ENCODE measurements at regions not wholly inside any gene's neighbourhood (a gene's known extent, or its start where the extent isn't known, plus 50 kb on each side); places are given as distances from the start of the nearest gene placed in this dataset.

DNA sequence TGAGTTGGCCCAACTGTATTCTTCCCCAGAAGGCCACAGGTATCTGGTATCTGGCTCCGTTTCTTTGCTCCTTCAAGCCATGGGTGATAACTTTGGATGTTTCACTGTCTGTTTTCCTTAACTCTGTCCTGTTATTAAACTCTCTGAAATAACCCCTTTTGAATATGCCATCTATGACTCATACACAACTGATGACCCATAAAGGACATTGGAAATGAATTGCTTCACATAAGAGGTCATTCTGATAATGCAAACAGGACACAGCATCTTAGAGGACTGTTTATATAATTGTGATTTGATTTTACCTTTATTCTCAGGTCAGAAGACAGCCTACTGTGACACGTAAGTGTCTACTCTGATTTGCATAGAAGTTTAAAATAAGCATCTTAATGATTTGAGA lies 227.7 kb downstream of the VEGFC start:
- Histone ChIP-seq H3K36me3 (no peaks in the 10 kb centered on the region), H3K27ac (no peak overlapping the region), H3K9me3 (no peaks in the 10 kb centered on the region), H3K4me1 (peaks cover 0 to 5% (median 0%) of the 10 kb centered on the region in 9 donors), H3K27me3 (no peaks in the 10 kb centered on the region), H3K4me3 (no peak overlapping the region)
- TF ChIP-seq, protein P1, sequence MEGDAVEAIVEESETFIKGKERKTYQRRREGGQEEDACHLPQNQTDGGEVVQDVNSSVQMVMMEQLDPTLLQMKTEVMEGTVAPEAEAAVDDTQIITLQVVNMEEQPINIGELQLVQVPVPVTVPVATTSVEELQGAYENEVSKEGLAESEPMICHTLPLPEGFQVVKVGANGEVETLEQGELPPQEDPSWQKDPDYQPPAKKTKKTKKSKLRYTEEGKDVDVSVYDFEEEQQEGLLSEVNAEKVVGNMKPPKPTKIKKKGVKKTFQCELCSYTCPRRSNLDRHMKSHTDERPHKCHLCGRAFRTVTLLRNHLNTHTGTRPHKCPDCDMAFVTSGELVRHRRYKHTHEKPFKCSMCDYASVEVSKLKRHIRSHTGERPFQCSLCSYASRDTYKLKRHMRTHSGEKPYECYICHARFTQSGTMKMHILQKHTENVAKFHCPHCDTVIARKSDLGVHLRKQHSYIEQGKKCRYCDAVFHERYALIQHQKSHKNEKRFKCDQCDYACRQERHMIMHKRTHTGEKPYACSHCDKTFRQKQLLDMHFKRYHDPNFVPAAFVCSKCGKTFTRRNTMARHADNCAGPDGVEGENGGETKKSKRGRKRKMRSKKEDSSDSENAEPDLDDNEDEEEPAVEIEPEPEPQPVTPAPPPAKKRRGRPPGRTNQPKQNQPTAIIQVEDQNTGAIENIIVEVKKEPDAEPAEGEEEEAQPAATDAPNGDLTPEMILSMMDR (IDR thresholded peaks at IDR 0.05), result no peak
- intact Hi-C loops (cut with DNase I), result loop anchor here in 7 of 10 donors (5.0 to 10.0 kb wide), 5 partner anchors 227 to 490 kb away; partner anchors contain the start of gene VEGFC (in 5 of the 7)
- ATAC-seq (no peak), DNase-seq (no peak)
- WGBS, 2 donors, result 95 to 96% methylated on average over 2 of the region's 2 CpGs

DNA sequence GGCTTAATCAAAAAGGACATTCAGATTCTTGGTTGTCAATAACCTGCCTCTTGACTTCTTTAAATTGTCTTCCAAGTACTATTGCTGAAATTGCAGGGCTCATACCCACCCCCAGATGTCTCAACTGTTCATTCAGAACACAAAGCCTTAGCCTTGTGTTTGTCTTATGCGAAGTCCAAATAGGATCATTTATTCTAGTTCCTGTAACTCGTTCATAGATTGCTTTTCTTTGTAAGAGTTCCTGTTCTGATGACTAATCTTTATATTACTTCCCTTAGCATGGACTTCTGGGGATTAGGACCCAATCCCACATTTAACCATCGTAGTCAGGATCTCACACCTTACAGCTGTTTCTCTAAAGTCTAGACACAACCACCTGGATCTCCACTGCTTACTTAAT lies 226.0 kb downstream of the VEGFC start:
- Histone ChIP-seq H3K27ac (no peak overlapping the region), H3K36me3 (no peaks in the 10 kb centered on the region), H3K4me3 (no peak overlapping the region), H3K4me1 (peaks cover 0 to 5% (median 0%) of the 10 kb centered on the region in 9 donors), H3K27me3 (no peaks in the 10 kb centered on the region), H3K9me3 (no peaks in the 10 kb centered on the region)
- no peak for ATAC-seq
- DNase-seq, result no peak
- 61 to 66% methylated on average over 3 of the region's 3 CpGs for WGBS, 2 donors
- intact Hi-C loops (cut with DNase I), result loop anchor here in 7 of 10 donors (5.0 to 10.0 kb wide), 5 partner anchors 226 to 488 kb away; partner anchors contain the start of gene VEGFC (in 5 of the 7)
- TF ChIP-seq, protein P1 (IDR thresholded peaks at IDR 0.05), result no peak

DNA sequence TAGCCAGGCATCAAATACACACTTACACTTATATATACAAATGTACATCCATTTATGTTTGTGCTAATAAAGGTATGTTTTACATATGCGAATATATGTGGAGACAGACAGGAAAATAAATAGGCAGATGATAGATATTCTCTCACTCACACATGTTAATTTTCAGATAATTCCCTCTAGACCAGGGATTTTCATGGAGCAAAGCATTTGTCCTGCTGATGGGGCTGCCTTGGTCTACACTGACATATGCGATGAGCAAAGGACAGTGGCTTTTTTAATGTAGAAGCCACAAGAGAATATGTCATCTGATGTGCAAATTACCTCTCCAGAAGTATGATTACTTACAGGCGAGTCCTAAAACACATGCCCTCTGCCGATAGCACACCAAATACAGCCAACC lies 224.5 kb downstream of the VEGFC start:
- TF ChIP-seq, protein P1 (IDR thresholded peaks at IDR 0.05), result no peak
- peaks cover 0 to 11% (median 0%) of the 10 kb centered on the region in 9 donors for H3K4me1 ChIP-seq
- intact Hi-C loops (cut with DNase I), result loop anchor here in 7 of 10 donors (5.0 to 10.0 kb wide), 5 partner anchors 224 to 487 kb away; partner anchors contain the start of gene VEGFC (in 5 of the 7)
- no peaks in the 10 kb centered on the region for H3K9me3 ChIP-seq
- H3K27ac ChIP-seq, result no peak overlapping the region
- no peak overlapping the region for H3K4me3 ChIP-seq
- no peaks in the 10 kb centered on the region for H3K27me3 ChIP-seq
- 95% methylated on average over 4 of the region's 4 CpGs for WGBS, 2 donors
- H3K36me3 ChIP-seq, result no peaks in the 10 kb centered on the region
- DNase-seq (no peak), ATAC-seq (no peak)

DNA sequence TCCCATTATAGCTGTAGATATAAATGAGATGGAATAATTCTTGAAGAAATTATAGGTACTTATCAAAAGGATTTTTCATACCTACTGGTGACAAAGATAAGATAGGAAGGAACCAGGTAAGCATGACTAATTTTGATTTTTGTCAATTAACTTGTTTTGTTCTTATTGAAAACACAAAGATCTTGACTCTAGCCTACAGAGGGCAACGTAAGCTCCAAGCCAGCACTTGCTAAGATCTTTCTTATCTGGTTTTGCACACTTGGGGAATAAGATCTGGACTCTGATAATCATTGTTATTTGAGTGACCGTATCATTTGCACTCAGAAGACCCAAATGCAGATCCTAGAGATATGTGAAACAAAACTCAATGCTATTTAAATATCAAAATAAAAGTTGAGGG lies 223.4 kb downstream of the VEGFC start:
- H3K4me1 ChIP-seq, result peaks cover 0 to 11% (median 0%) of the 10 kb centered on the region in 9 donors
- H3K27me3 ChIP-seq, result no peaks in the 10 kb centered on the region
- H3K27ac ChIP-seq, result no peak overlapping the region
- WGBS, 2 donors, result 48 to 54% methylated on average over 2 of the region's 2 CpGs
- H3K4me3 ChIP-seq, result no peak overlapping the region
- DNase-seq (no peak), ATAC-seq (no peak)
- TF ChIP-seq, protein P1 (IDR thresholded peaks at IDR 0.05), result peak in 4 of 9 donors; percentile 6 to 21 (median 15)
- no peaks in the 10 kb centered on the region for H3K36me3 ChIP-seq
- no peaks in the 10 kb centered on the region for H3K9me3 ChIP-seq
- intact Hi-C loops (cut with DNase I), result loop anchor here in 7 of 10 donors (5.0 to 10.0 kb wide), 5 partner anchors 223 to 486 kb away; partner anchors contain the start of gene VEGFC (in 5 of the 7)
